WTC11 (cell line): ENCODE measurements at regions not wholly inside any gene's neighbourhood (a gene's known extent, or its start where the extent isn't known, plus 50 kb on each side); places are given as distances from the start of the nearest gene placed in this dataset.

Source experiments
- ATF1 ChIP-seq: sonication (generic); formaldehyde crosslinking; IDR thresholded peaks from 2 replicates; pipeline ENCODE4 v1.8.1; 2023; ENCODE audit warnings: mild to moderate bottlenecking, moderate library complexity, missing genetic modification reagents
- CREB1 ChIP-seq: sonication (generic); formaldehyde crosslinking; IDR thresholded peaks from 2 replicates; pipeline ENCODE4 v1.8.0; 2023; ENCODE audit warnings: mild to moderate bottlenecking, missing genetic modification reagents
- ESRRA ChIP-seq: sonication (generic); formaldehyde crosslinking; IDR thresholded peaks from 2 replicates; pipeline ENCODE4 v1.8.1; 2022; ENCODE audit warnings: mild to moderate bottlenecking, missing genetic modification reagents, borderline replicate concordance
- FOXJ3 ChIP-seq: sonication (generic); formaldehyde crosslinking; IDR thresholded peaks from 2 replicates; pipeline ENCODE4 v1.9.0; 2021; ENCODE audit warnings: missing genetic modification reagents, mild to moderate bottlenecking, borderline replicate concordance
- MAX ChIP-seq: sonication (generic); formaldehyde crosslinking; IDR thresholded peaks from 2 replicates; pipeline ENCODE4 v1.8.0; 2022; ENCODE audit warnings: mild to moderate bottlenecking, missing genetic modification reagents
- STAT6 ChIP-seq: sonication (generic); formaldehyde crosslinking; conservative IDR thresholded peaks from 2 replicates; pipeline ENCODE4 v1.8.1; 2023; ENCODE audit warnings: mild to moderate bottlenecking, low read depth, missing genetic modification reagents, moderate library complexity
- TP53 ChIP-seq: sonication (generic); formaldehyde crosslinking; IDR thresholded peaks from 2 replicates; pipeline ENCODE4 v1.8.1; 2023; ENCODE audit warnings: mild to moderate bottlenecking, missing genetic modification reagents
- ZNF121 ChIP-seq: sonication (generic); formaldehyde crosslinking; IDR thresholded peaks from 2 replicates; pipeline ENCODE4 v1.8.0; 2023; ENCODE audit warnings: missing genetic modification reagents
- TF ChIP-seq, protein P1 (sequence below): fragments of 200-600 bp; IDR thresholded peaks from 2 replicates; pipeline ENCODE4 v1.8.0; 2022; ENCODE audit warnings: antibody characterized with exemption
- TF ChIP-seq, protein P2 (sequence below): sonication (generic); formaldehyde crosslinking; IDR thresholded peaks from 2 replicates; pipeline ENCODE4 v1.8.0; 2022; ENCODE audit warnings: mild to moderate bottlenecking, missing genetic modification reagents

DNA sequence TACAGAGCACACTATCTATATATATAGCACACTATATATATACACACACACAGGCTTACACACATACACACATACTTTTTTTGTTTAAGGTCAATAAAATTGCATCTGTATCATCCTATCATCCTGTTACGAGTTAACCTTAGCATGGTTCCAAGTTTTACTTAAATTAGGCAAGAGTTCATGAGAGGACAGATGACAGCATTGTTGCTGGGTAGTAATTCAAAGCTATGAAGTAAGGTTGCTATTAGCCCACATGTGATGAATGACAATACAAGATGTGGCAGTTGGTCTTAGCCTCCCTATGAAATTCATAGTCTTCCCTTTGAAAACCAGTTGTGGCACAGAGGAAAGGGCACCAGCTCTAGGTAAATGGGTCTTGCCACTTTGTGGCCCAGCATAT is 438.1 kb downstream of the ACTL7B start:
- no peak for TF ChIP-seq CREB1 (CRISPR knock-in tag)
- no peak for TF ChIP-seq ESRRA (CRISPR knock-in tag)
- TF ChIP-seq, protein P1, sequence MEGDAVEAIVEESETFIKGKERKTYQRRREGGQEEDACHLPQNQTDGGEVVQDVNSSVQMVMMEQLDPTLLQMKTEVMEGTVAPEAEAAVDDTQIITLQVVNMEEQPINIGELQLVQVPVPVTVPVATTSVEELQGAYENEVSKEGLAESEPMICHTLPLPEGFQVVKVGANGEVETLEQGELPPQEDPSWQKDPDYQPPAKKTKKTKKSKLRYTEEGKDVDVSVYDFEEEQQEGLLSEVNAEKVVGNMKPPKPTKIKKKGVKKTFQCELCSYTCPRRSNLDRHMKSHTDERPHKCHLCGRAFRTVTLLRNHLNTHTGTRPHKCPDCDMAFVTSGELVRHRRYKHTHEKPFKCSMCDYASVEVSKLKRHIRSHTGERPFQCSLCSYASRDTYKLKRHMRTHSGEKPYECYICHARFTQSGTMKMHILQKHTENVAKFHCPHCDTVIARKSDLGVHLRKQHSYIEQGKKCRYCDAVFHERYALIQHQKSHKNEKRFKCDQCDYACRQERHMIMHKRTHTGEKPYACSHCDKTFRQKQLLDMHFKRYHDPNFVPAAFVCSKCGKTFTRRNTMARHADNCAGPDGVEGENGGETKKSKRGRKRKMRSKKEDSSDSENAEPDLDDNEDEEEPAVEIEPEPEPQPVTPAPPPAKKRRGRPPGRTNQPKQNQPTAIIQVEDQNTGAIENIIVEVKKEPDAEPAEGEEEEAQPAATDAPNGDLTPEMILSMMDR: no peak
- TF ChIP-seq, protein P2, sequence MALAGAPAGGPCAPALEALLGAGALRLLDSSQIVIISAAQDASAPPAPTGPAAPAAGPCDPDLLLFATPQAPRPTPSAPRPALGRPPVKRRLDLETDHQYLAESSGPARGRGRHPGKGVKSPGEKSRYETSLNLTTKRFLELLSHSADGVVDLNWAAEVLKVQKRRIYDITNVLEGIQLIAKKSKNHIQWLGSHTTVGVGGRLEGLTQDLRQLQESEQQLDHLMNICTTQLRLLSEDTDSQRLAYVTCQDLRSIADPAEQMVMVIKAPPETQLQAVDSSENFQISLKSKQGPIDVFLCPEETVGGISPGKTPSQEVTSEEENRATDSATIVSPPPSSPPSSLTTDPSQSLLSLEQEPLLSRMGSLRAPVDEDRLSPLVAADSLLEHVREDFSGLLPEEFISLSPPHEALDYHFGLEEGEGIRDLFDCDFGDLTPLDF (CRISPR knock-in tag): no peak
- TF ChIP-seq TP53 (CRISPR knock-in tag): no peak
- TF ChIP-seq MAX (CRISPR knock-in tag): no peak
- no peak for TF ChIP-seq ATF1
- no peak for TF ChIP-seq STAT6 (CRISPR knock-in tag)
- no peak for TF ChIP-seq FOXJ3
- TF ChIP-seq ZNF121 (CRISPR knock-in tag): no peak
